T-helper 1 cell (primary cell): ENCODE measurements at regions not wholly inside any gene's neighbourhood (a gene's known extent, or its start where the extent isn't known, plus 50 kb on each side); places are given as distances from the start of the nearest gene placed in this dataset.
A peak's percentile ranks its signal among the peaks of the same experiment; 100 is the strongest.

Experiments
- DNase-seq, 5 donors: peaks; one replicate each; pipeline ENCODE4 v3.0.0-alpha.2; 2012 to 2020

- no peak for DNase-seq
These were observed 156.9 kb downstream of the USP12 start for GRCh38 chr13:27014406-27015359.

GRCh38 chr13:27012482-27013197 lies 159.0 kb downstream of the USP12 start:
- no peak for DNase-seq

DNA sequence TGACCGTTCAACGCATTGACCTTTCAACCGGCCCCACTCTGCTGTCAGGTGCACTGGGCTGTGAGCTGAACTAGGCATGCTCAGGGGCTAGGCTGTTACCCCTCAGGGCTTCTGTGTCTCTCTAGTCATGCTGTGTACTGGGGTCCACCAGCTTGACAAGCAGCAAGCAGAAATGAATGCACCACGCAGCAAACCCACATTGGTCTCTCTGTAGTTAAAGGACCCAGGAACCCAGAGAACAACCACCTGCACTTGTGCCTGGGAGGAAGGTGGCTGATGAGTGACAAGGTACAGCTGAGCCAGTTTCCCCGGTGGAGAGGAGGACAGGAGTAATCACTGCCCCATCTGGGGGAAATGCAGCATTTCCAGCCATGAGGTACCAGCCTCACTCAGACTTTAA lies 159.9 kb downstream of the USP12 start:
- DNase-seq, result no peak

DNA sequence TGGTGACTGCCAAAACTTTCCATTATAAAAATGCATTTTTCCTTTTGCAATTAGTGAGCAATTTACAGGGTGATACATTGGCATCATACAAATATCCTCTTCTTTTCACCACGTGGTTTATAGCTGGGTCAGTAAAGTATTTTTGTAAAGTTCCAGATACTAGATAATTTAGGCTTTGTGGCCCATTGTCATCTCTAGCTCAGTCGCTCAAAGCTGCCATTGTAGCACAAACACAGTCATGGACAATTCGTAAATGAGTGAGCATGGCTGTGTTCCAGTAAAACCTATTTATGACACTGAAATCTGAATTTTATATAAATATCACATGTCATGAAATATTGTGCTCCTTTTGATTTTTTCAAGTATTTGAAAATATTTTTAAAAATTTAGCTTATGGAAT lies 162.9 kb downstream of the USP12 start:
- DNase-seq, result no peak

DNA sequence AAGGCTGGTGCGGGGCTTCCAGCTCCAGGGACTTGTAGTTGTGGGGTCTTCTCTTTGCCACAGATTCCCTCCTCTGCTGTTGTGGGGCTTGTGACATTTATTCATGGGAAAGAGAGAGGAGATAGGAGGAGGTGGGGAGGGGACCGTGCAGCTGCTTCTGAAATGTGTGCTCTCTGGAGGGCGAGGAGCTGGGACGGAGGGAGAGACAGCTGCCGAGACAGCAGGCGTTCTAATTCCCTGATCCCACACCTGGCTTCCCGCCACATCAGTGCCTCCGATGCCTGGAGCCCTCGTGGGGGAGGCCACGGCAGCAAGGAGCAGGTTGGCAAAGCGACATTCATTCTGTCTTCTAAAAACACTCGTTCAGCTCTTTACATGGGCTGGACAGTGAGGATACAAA lies 164.4 kb downstream of the USP12 start:
- DNase-seq, result no peak

DNA sequence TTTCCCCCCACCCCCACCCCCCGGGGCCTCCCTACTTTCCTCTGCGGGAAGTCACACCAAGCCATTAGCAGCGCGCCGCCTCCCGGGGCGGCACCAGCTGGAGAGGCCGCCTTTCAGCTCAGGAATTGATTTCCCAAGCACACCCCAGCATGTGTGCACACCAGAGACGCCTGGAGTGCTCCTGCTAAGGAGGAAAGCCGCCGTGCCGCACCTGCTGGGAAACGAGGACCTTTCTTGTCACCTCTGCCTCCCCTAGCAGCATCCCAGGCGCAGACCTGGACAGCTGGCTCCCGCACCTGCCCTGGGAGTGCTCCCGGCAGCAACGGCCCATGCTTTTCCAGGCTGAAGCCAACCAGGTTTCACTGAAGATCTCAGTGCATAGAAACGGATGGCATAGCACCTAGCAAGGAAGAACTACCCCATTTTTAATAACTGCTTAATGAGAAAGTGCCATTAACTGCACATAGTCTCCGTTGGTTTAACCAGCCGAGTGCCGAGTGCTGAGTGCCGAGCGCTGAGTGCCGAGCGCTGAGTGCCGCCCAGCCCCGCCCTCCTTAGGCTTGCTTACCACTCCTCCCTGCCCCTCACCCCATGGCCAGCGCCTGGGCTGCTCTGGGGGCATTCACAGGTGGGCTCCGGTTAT lies 165.0 kb downstream of the USP12 start:
- DNase-seq, result no peak

DNA sequence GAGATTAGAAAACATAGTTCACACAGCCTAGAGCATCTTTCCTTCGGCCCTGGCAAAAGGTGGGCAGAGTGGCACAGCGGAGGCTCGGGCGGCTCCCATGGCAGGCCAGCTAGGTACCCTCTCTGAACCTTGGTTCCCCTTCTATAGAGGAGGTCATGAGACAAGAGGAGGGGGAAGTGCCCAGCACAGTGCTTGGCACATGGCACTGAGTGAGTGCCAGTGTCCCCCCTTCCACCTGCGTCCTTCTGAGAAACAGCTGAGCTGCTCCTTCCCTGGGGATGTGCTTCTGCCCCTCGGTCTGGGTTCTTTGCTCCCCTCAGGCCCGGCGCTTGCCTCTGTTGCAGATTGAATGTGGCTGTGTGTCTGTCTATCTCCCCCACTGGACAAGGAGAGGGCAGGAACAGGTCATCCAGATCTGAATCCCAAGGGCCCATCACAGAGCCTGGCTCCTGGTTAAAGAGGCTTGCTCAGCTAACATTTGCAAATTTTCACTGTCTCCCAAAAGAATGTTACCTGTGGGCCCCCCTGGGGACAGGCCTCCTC lies 165.6 kb downstream of the USP12 start:
- no peak for DNase-seq

- no peak for DNase-seq
These were observed 166.1 kb downstream of the USP12 start for GRCh38 chr13:27005556-27005955.

GRCh38 chr13:27004866-27005265 lies 166.7 kb downstream of the USP12 start:
- no peak for DNase-seq

DNA sequence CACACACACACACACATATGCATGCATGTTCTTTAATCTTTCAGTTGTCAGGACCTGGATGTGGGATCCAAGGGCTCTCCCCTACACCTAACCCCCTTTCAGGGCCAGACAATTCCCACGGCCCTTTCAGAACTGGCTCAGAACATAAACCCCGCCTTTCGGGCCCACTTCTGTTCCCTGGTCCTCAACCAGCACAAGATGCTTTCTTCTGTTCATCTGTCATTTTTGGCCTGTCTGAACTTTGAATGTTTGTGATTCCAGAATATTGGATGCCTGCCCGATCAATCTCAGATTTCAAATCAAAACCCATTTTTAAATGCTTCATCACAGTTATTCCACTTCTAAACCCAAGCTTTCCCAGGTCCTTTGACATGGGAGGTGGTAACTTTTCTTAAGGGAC lies 167.3 kb downstream of the USP12 start:
- DNase-seq, result no peak

DNA sequence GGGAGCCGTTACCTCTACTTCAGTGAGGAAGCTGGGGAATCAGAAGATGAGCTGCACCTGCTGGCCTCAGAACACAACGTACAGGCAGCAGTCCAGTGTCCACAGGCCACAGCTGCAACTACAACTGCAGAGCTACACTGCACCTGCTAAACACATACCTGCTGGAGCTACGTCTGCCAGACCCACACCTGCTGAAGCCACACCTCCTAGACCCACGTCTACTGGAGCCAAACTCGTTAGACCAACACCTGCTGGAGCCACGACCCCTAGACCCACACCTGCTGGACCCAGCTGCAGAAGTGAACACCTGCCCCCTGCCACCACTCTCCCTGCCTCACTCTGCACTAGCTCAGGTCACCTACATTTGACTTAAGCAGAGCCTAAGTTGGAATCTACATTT lies 169.9 kb downstream of the USP12 start:
- no peak for DNase-seq

GRCh38 chr13:27000686-27001085 lies 170.9 kb downstream of the USP12 start:
- no peak for DNase-seq

- DNase-seq, result no peak
These were observed 172.1 kb downstream of the USP12 start for GRCh38 chr13:26999499-26999898.

DNA sequence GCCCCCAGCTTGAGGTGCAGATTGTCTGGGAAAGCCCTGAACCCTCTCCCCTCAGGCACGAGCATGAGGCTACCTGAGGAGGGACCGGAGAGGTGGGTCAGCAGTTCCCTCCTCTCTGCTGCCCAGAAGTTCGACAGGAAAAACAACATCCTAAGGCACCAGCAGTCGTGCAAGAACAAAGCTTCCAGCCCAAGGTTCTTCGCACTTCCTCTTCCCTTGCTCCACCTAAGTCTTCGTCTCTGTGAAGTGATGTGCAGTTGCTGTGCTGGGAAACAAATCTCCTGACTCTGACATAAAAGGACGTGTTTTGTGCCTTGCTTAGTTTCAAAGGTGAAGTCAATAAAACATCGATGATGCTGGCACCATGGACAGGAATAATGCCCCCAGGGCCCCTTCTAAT lies 173.3 kb downstream of the USP12 start:
- DNase-seq, result no peak

- peak in 1 of 5 donors; percentile 66 for DNase-seq
These were observed 174.5 kb downstream of the USP12 start for GRCh38 chr13:26996965-26997752.

DNA sequence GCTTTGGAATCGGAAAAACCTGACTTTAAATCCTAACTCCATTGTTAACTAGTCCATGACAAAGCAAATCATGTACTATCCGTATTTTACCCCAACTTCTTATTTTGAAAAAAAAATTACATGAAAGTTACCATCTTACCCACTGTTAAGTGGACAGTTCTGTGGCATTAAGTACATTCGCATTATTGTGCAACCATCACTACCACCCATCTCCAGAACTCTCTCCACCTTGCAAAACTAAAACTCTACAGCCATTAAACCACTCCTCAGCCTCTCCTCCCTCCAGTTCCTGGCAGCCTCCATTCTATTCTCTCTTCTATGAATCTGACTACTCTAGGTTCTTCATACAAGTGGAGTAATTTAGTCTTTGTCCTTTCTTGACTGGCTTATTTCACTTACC lies 176.5 kb downstream of the USP12 start:
- DNase-seq, result no peak

DNA sequence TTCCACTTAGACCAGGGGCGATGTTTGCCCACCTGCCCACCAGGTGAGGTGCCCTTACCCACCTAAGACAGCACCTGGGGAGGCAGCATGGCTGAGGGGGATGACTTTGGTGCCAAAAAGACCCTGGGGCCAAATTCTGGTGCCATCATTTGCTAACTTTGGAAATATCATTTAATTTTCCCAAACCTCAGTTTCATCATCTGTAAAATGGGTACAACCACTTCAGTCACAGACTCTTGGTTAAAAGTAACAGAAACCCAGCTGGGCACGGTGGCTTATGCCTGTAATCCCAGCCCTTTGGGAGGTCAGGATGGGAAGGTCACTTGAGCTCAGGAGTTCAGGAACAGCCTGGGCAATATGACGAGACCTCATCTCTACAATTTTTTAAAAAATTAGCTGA lies 177.8 kb downstream of the USP12 start:
- no peak for DNase-seq

GRCh38 chr13:26992951-26993719 lies 178.5 kb downstream of the USP12 start:
- DNase-seq, result no peak

- no peak for DNase-seq
These were observed 180.0 kb downstream of the USP12 start for GRCh38 chr13:26991508-26992181.

GRCh38 chr13:26989957-26990713 lies 181.5 kb downstream of the USP12 start:
- DNase-seq, result no peak
